Neural cell (in vitro differentiated cells): ENCODE measurements at regions not wholly inside any gene's neighbourhood (a gene's known extent, or its start where the extent isn't known, plus 50 kb on each side); places are given as distances from the start of the nearest gene placed in this dataset.

ENCODE experiments used
- H2AFZ ChIP-seq: fragments of 200-600, 300-800 bp; sonication (generic), shearing (Covaris generic); 2 replicates; pipeline ENCODE4 v1.6.0; 2014; ENCODE audit warnings: low read depth, mild to moderate bottlenecking, antibody characterized with exemption, low read length, moderate library complexity
- H3F3A ChIP-seq: fragments of 200-600 bp; shearing (Covaris generic); 2 replicates; pipeline ENCODE4 v1.6.1; 2016; ENCODE audit warnings: mild to moderate bottlenecking, moderate library complexity, mixed read lengths, antibody characterized with exemption, low read length; ENCODE audit not compliant: insufficient read depth, poor library complexity, severe bottlenecking
- H3K27ac ChIP-seq: fragments of 200-600, 300-800 bp; sonication (generic), shearing (Covaris generic); 2 replicates; pipeline ENCODE4 v1.5.1; 2014; ENCODE audit warnings: mild to moderate bottlenecking, low read length, moderate library complexity
- H3K27me3 ChIP-seq: fragments of 300-800, 200-600 bp; sonication (generic), shearing (Covaris generic); 2 replicates; pipeline ENCODE4 v1.6.0; 2014; ENCODE audit warnings: mild to moderate bottlenecking, low read depth, low read length, moderate library complexity; ENCODE audit not compliant: insufficient read depth
- H3K36me3 ChIP-seq: fragments of 300-800, 200-600 bp; sonication (generic), shearing (Covaris generic); 2 replicates; pipeline ENCODE4 v1.5.1; 2014; ENCODE audit warnings: mild to moderate bottlenecking, antibody characterized with exemption, low read length, moderate library complexity; ENCODE audit not compliant: insufficient read depth
- H3K4me2 ChIP-seq: fragments of 300-800, 200-600 bp; sonication (generic), shearing (Covaris generic); 2 replicates; pipeline ENCODE4 v1.6.0; 2014; ENCODE audit warnings: mild to moderate bottlenecking, low read length
- H3K4me3 ChIP-seq: fragments of 300-800, 200-600 bp; sonication (generic), shearing (Covaris generic); 2 replicates; pipeline ENCODE4 v1.5.1; 2014; ENCODE audit warnings: mild to moderate bottlenecking, low read length, moderate library complexity
- H3K79me2 ChIP-seq: fragments of 200-600 bp; shearing (Covaris generic); replicated peaks from 2 replicates; pipeline ENCODE4 v1.6.0; 2014; ENCODE audit warnings: mild to moderate bottlenecking, low read length, moderate library complexity; ENCODE audit not compliant: insufficient read depth
- H3K9ac ChIP-seq: fragments of 300-800, 200-600 bp; sonication (generic), shearing (Covaris generic); 2 replicates; pipeline ENCODE4 v1.6.1; 2016; ENCODE audit warnings: mild to moderate bottlenecking, low read length, mixed read lengths
- H3K9me2 ChIP-seq: fragments of 200-600 bp; shearing (Covaris generic); 2 replicates; pipeline ENCODE4 v1.6.1; 2016; ENCODE audit warnings: mild to moderate bottlenecking, low read length, mixed read lengths; ENCODE audit not compliant: insufficient read depth
- H3K9me3 ChIP-seq: fragments of 200-600, 300-800 bp; sonication (generic), shearing (Covaris generic); 2 replicates; pipeline ENCODE4 v1.6.1; 2016; ENCODE audit warnings: mild to moderate bottlenecking, mixed run types, low read length, moderate library complexity, mixed read lengths
- H4K20me1 ChIP-seq: fragments of 200-600 bp; shearing (Covaris generic); 2 replicates; pipeline ENCODE4 v1.6.1; 2016; ENCODE audit warnings: mild to moderate bottlenecking, mixed run types; ENCODE audit not compliant: insufficient read depth
- EP300 ChIP-seq: fragments of 450-650 bp; conservative IDR thresholded peaks from 2 replicates; pipeline ENCODE4 v1.6.1; 2014; ENCODE audit warnings: antibody characterized with exemption, mild to moderate bottlenecking, moderate library complexity; ENCODE audit not compliant: poor library complexity, severe bottlenecking
- EZH2 ChIP-seq: fragments of 200-600, 300-800 bp; shearing (Covaris generic), sonication (generic); IDR thresholded peaks from 2 replicates; pipeline ENCODE4 v1.6.1; 2014; ENCODE audit warnings: antibody characterized with exemption, low read length, borderline replicate concordance, mild to moderate bottlenecking; ENCODE audit not compliant: insufficient read depth, poor library complexity, severe bottlenecking
- MXI1 ChIP-seq: fragments of 450-650 bp; conservative IDR thresholded peaks from 2 replicates; pipeline ENCODE4 v1.6.1; 2014; ENCODE audit warnings: antibody characterized with exemption, mild to moderate bottlenecking; ENCODE audit not compliant: poor library complexity, severe bottlenecking
- POLR2AphosphoS5 ChIP-seq: IDR thresholded peaks from 2 replicates; pipeline ENCODE4 v1.6.1; 2012
- RAD21 ChIP-seq: fragments of 450-650 bp; conservative IDR thresholded peaks from 2 replicates; pipeline ENCODE4 v1.6.1; 2014; ENCODE audit warnings: antibody characterized with exemption, mild to moderate bottlenecking, moderate library complexity
- SMC3 ChIP-seq: fragments of 450-650 bp; conservative IDR thresholded peaks from 2 replicates; pipeline ENCODE4 v1.6.1; 2014; ENCODE audit warnings: antibody characterized with exemption, mild to moderate bottlenecking, moderate library complexity; ENCODE audit not compliant: poor library complexity
- TAF1 ChIP-seq: IDR thresholded peaks from 2 replicates; pipeline ENCODE4 v1.6.1; 2012; ENCODE audit warnings: low read depth
- TF ChIP-seq, protein P1 (sequence below): IDR thresholded peaks from 2 replicates; pipeline ENCODE4 v1.6.1; 2012; ENCODE audit warnings: borderline replicate concordance
- TF ChIP-seq, protein P2 (sequence below): fragments of 450-650 bp; IDR thresholded peaks from 2 replicates; pipeline ENCODE4 v1.5.1; 2014; ENCODE audit warnings: antibody characterized with exemption, mild to moderate bottlenecking, moderate library complexity; ENCODE audit not compliant: poor library complexity, severe bottlenecking

DNA sequence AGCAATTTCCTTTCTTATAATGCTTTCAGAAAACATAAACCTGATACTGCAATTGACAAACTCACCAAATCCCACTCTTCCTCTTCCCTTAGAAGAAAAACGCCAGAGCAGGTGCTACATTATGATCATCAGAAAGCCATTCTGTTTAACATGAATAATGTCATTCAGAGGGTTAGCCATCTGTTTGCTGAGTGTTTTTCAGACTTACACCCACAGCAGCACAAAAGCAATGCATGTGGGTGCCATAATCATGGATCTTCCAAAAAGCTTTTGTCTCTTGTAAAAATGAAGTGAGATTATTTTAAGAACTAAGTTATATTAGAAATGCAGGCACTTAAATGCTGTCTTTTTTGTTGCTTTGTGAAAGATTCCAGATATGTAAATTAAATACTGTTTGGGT lies 204.6 kb upstream of the TMPRSS15 start:
- Histone ChIP-seq H3K27me3 (no peaks in the 10 kb centered on the region), H3K79me2 (no peaks in the 10 kb centered on the region), H3K9me2 (no peaks in the 10 kb centered on the region), H3K36me3 (no peaks in the 10 kb centered on the region), H3K9me3 (no peaks in the 10 kb centered on the region), H4K20me1 (no peaks in the 10 kb centered on the region), H3K27ac (no peak overlapping the region), H3K4me3 (no peak overlapping the region), H3F3A (no peaks in the 10 kb centered on the region), H3K9ac (no peak overlapping the region), H2AFZ (no peak overlapping the region), H3K4me2 (no peak overlapping the region)
- no peak for TF ChIP-seq POLR2AphosphoS5
- TF ChIP-seq EZH2: no peak
- TF ChIP-seq EP300: no peak
- TF ChIP-seq, protein P1, sequence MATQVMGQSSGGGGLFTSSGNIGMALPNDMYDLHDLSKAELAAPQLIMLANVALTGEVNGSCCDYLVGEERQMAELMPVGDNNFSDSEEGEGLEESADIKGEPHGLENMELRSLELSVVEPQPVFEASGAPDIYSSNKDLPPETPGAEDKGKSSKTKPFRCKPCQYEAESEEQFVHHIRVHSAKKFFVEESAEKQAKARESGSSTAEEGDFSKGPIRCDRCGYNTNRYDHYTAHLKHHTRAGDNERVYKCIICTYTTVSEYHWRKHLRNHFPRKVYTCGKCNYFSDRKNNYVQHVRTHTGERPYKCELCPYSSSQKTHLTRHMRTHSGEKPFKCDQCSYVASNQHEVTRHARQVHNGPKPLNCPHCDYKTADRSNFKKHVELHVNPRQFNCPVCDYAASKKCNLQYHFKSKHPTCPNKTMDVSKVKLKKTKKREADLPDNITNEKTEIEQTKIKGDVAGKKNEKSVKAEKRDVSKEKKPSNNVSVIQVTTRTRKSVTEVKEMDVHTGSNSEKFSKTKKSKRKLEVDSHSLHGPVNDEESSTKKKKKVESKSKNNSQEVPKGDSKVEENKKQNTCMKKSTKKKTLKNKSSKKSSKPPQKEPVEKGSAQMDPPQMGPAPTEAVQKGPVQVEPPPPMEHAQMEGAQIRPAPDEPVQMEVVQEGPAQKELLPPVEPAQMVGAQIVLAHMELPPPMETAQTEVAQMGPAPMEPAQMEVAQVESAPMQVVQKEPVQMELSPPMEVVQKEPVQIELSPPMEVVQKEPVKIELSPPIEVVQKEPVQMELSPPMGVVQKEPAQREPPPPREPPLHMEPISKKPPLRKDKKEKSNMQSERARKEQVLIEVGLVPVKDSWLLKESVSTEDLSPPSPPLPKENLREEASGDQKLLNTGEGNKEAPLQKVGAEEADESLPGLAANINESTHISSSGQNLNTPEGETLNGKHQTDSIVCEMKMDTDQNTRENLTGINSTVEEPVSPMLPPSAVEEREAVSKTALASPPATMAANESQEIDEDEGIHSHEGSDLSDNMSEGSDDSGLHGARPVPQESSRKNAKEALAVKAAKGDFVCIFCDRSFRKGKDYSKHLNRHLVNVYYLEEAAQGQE: no peak
- no peak for TF ChIP-seq SMC3
- no peak for TF ChIP-seq TAF1
- TF ChIP-seq MXI1: no peak
- no peak for TF ChIP-seq RAD21
- TF ChIP-seq, protein P2, sequence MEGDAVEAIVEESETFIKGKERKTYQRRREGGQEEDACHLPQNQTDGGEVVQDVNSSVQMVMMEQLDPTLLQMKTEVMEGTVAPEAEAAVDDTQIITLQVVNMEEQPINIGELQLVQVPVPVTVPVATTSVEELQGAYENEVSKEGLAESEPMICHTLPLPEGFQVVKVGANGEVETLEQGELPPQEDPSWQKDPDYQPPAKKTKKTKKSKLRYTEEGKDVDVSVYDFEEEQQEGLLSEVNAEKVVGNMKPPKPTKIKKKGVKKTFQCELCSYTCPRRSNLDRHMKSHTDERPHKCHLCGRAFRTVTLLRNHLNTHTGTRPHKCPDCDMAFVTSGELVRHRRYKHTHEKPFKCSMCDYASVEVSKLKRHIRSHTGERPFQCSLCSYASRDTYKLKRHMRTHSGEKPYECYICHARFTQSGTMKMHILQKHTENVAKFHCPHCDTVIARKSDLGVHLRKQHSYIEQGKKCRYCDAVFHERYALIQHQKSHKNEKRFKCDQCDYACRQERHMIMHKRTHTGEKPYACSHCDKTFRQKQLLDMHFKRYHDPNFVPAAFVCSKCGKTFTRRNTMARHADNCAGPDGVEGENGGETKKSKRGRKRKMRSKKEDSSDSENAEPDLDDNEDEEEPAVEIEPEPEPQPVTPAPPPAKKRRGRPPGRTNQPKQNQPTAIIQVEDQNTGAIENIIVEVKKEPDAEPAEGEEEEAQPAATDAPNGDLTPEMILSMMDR: no peak

DNA sequence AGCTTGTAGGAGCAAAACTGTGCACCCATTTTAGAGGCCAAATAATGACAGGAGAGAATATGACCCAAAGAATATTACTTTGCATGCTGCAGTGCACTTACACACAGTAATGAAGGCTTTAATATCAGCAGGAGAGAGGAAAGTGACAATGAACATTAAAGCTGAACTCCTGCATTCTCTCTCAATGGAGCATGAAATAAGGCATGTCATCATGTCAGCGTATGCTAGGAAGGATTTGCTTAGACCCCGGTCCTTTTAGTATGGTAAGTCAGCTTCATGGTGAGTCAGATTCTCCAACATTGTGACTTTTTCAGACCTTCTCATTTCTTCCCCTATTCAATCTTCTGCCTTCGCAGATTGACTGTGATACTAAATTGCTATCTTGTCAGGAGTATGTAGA lies 210.7 kb upstream of the TMPRSS15 start:
- H3K27ac ChIP-seq: peak overlapping the region; percentile 59
- H3K4me2 ChIP-seq: peak overlapping the region; percentile 13
- H3K9ac ChIP-seq: no peak overlapping the region
- H3K36me3 ChIP-seq: no peaks in the 10 kb centered on the region
- H3K27me3 ChIP-seq: no peaks in the 10 kb centered on the region
- no peaks in the 10 kb centered on the region for H3K9me2 ChIP-seq
- no peak overlapping the region for H2AFZ ChIP-seq
- no peaks in the 10 kb centered on the region for H3K9me3 ChIP-seq
- H3F3A ChIP-seq: no peaks in the 10 kb centered on the region
- H3K4me3 ChIP-seq: no peak overlapping the region
- TF ChIP-seq EP300 (peak; percentile 89), POLR2AphosphoS5 (peak; percentile 73), TAF1 (no peak), SMC3 (peak; percentile 12)
- no peaks in the 10 kb centered on the region for H3K79me2 ChIP-seq
- H4K20me1 ChIP-seq: no peaks in the 10 kb centered on the region

DNA sequence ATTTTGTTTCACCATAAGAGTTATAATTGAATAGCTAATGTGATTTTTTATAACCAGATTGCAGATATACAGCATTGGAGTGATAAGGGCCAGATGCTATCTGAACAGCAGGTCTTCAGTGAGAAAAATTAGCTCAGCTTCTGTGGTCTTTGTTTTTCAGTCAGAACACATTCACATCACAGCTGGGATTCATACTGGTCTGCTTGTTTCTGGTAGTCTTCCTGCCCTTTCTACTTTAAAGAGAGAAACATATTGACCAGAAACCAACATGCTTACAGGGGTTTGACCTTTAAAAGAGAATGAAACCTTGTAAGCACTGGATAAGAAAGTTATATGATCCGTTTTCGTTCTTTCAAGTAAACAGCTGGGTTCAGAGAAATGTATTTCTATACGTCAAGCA lies 213.7 kb upstream of the TMPRSS15 start:
- no peak overlapping the region for H2AFZ ChIP-seq

More for the DNA sequence above, 213.7 kb upstream of the TMPRSS15 start:
- Histone ChIP-seq H3K36me3 (no peaks in the 10 kb centered on the region), H3K9me3 (no peaks in the 10 kb centered on the region), H3K79me2 (no peaks in the 10 kb centered on the region), H3K4me2 (no peak overlapping the region), H3K4me3 (no peak overlapping the region), H3K9ac (no peak overlapping the region), H3K27ac (no peak overlapping the region), H3K27me3 (no peaks in the 10 kb centered on the region), H3F3A (no peaks in the 10 kb centered on the region), H3K9me2 (no peaks in the 10 kb centered on the region), H4K20me1 (no peaks in the 10 kb centered on the region)
- TF ChIP-seq EZH2: no peak
